NCI-H2196 treated with DMSO at 0.1 percent for 48 hours (cell line): ENCODE measurements at regions not wholly inside any gene's neighbourhood (a gene's known extent, or its start where the extent isn't known, plus 50 kb on each side); places are given as distances from the start of the nearest gene placed in this dataset.

Source experiments
- DNase-seq: peaks from one replicate; lab custom pipeline; 2025; ENCODE audit not compliant: unreplicated experiment; lab: John Stamatoyannopoulos, UW

DNA sequence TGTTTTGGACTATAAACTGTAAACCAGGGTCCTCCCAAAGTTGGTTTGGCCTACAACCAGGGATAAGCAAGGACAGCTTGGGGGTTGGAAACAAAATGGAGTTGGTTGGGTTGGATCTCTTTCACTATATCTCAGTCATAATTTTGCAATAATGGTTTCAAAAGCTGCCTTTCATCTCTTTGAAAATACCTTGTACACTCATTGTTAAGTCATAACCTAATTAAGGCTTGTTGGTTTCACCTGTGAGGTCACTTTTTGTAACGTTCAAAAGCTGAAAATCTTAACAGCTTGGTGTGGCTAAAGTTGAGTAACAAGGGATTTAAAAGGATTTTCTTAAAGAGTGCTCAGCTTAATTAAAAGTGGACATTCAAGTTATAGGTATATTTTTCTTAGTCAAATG, 476.1 kb downstream of the IPMK start:
- DNase-seq, result no peak

DNA sequence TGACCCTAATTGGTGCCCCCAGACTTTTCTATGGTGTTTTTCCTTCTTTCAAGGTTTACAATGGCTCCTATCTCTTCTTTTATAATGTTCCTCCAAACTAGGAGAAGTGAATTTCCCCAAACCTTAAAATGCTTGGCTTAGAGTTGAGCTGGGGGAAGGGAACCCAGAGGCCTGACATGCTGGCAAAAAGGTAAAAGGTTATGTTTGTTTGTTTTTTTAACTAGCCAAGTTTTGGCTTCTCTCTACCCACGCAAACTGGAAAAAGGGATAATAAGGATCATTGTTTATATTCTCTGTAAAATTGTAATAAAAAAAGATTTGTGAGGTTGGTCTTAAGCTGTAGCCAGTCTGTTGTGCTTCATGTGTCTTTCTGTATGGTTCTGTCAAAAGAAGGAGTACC, 477.0 kb downstream of the IPMK start:
- no peak for DNase-seq

DNA sequence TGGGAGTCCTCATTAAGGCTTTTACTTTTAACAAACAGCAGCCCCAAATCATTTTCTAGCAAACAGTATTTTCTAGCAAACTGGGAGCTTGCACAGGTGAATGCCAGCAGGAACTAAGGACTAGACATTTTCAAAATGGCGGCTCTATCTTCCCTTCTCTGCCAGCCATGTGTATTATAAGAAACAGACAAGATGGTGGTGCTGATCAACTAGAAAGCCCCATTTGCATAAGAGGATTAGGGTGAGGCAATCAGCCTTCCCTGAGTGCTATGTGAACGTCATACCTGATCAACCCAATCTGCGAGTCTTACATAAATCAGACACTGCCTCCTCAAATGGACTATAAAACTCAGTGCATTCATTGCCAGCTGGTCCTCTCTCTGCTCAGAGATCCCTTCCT, 479.6 kb downstream of the IPMK start:
- no peak for DNase-seq

DNA sequence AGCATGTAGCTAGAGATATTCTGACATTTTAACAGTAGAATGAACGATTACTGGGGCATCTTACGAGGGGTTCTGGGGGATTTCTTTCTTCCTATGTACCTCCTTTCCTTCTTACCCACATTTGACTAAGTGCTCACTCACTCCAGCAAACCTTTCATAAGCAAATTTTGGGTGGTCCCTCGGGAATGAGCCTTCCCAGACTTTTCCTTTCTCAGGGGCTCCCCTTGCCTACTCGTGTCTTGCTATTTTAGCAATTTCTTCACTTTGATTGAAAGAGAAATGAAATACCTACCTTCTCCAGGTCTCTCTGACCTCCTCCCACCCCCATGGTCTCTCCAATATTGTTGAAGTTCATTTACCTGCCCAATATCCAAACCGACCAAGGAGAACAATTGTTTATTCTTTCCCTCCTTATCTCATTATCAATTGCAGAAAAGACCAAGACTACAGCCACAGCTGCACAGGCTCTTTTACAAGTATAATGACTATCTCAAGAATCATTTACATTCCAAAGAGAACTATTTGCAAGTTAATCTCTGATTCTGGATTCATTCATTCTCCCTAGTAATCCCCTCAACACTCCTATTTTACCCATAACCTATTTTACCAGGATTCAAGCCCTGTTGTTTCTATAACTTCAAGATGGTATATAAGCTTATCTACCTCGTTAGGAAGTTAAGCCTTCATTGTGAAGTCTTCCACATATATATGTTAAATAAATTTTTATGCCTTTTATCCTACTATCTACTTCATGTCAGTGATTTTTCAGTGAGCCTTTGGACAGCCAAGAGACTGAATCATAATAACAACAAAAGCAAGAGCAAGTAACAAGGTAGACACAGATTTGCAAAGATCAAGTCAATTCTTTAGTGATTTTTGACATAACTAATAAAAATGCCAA, 480.6 kb downstream of the IPMK start:
- DNase-seq, result no peak

DNA sequence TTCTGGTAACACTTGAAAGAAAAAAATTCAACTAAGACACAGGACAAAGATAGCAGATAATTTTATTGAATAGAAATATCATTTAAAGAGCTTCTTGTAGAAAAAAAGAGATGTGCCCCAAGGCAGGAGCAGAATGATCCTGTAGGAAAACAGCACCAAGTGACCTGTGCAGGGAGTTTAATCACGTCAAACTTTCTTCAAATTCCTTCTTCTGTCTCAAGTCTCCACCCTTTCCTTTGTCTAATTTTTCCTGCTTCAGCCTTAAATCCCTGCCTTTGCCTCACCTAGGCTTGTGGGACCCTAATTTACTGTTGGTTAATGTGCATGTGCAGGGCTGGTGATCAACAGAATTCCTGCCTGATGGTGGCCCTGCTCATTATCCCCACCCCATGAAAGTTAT, 481.4 kb downstream of the IPMK start:
- DNase-seq, result no peak

DNA sequence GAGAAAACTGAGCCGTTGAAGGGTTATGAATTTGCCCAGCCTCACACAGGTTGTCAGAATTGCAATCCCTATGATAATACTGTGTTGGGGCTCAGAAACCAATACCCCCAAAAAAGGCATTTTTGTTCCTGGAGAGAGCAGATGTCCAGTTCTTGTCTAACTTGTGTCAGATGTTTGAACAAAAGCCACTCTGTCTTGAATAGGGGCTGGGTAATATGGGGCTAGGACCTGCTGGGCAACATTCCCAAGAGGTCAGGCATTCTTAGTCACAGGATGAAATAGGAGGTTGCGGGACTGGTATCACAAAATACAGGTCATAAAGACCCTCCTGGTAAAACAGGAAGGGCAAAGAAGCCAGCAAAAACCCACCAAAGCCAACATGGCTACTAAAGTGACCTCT, 482.1 kb downstream of the IPMK start:
- no peak for DNase-seq

DNA sequence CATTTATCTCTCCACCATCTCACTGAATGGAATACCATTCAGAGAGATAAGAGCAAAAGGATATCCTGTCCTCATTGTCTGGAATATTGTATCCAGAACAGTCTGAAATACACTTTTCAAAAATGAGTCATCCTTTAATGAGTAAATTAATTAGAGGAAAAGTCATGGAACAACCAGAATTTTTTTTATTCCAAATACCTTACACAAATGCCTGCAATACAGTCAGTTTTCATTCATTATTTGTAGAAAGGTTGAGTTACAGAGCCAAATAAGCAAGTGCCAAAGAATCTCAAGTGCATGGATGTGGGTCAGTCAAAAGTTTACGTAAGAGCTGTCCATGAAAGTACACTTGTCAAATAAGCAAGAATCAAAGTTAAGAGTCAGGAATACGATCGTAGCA, 482.6 kb downstream of the IPMK start:
- DNase-seq, result no peak

DNA sequence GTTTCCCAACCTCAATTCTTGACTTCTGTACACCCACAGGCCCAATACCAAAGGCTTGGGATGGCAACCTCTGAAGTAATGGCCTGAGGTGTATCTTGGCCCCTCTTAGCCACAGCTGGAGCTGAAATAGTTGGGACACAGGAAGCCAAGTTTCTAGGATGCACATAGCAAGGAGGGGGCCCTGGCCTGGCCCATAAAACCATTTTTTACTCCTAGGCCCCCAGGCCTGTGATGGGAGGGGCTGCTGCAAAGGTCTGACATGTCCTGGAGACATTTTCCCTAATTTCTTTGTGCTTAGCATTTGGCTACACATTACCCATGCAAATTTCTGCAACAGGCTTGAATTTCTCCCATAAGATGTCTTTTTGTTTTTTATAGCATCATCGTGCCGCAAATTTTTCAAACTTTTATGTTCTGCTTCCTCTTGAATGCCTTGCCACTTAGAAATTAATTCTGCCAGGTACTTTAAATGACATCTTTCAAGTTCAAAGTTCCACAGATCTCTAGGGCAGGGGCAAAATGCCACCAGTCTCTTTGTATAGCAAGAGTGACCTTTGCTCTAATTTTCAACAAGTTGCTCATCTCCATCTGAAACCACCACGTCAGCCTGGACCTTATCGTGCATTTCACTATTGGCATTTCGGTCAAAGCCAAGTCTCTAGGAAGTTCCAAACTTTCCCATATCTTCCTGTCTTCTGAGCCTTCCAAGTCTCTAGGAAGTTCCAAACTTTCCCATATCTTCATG, 490.8 kb downstream of the IPMK start:
- no peak for DNase-seq

DNA sequence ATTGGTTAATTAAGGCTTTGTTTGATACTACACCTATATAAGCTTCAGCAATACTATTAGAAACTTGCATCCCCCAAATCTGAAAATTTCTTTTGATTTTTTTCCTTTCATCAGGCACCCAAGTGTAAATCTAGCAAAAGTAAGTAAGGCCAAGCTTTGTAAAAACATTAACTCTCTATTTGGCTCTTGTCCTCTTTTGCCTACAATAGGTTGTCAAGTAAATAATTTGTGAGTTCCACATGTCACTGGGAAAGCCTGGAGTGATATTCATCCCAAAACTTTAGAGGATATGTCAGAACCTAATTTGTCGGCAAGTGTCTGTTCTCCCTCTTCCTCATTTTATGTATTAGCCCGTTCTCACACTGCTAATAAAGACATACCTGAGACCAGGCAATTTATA, 492.4 kb downstream of the IPMK start:
- DNase-seq, result no peak

DNA sequence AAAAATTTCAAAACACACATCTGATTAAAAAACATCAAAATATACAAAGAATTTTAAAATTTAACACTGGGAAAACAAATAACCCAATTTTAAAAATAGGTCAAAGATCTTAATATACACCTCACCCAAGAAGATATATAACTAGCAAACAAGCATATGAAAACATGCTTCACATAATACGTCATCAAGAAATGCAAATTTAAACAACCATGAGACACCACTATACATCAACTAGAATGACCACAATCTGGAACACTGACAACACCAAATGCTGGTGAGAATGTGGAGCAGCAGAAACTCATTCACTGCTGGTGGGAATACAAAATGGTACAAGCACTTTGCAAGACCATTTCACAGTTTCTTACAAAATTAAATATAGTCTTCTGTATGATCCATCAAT, 498.4 kb downstream of the IPMK start:
- no peak for DNase-seq

DNA sequence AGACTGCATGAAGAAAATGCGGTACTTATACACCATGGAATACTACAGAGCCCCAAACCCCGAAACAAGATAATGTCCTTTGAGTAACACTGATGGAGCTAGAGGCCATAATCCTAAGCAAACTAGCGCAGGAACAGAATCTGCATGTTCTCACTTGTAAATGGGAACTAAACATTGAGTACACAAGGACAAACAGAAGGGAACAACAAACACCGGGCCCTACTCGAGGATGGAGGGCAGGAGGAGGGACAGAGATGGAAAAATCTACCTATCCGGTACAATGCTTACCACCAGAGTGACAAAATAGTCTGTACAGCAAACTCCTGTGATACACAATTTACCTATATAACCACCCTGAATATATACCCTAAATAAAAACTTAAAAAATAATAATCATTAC, 507.9 kb downstream of the IPMK start:
- no peak for DNase-seq

DNA sequence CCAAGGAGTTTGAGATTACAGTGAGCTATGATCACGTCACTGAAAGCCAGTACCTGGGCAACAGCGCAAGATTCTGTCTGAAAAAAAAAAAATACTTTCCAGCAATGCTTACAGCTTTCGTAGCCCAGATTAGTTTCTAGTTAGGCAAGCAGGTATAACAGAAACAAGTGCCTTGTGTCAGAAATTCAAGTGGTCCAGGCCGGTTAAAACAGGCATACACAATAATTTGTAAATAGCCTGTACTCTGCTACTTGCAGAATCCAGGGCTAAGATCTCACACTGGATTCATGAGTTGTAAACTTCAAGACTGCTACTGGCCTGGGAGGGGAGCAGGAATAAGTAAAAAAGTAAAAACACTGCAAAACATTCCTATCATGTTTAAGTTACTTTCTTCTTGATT, 512.9 kb downstream of the IPMK start:
- DNase-seq, result no peak

DNA sequence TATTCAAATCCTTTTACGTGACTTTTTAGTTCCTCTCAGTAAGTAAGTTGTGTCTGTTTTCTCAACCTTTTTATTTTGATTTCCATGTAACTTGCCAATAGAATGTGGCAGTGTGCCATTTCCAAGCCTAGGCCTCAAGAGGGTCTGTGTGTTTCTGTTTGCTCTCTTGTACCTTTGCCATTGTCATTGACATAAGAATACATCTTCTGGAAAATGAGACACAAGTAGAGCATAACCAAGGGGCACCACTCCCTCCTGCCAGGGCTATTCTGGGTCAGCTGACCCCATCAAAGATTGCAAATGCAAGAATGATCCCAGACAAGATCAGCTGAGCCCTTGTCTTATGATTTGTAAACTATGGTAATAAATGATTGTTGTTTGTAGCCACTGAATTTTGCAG, 524.0 kb downstream of the IPMK start:
- DNase-seq, result no peak

DNA sequence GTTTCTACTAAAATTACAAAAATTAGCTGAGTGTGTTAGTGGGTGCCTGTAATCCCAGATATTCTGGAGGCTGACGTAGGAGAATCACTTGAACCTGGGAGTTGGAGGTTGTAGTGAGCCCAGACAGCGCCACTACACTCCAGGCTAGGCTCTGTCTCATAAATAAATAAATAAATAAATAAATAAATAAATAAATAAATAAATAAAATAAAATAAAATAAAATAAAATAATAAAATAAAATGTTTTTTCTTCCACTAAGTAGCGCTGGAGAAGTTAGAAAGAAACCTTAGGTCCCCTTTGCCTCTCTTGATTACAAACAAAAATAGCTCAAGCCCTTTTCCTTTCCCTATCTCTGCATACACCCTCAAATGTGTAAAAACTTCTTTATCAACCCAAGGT, 525.9 kb downstream of the IPMK start:
- DNase-seq, result no peak

DNA sequence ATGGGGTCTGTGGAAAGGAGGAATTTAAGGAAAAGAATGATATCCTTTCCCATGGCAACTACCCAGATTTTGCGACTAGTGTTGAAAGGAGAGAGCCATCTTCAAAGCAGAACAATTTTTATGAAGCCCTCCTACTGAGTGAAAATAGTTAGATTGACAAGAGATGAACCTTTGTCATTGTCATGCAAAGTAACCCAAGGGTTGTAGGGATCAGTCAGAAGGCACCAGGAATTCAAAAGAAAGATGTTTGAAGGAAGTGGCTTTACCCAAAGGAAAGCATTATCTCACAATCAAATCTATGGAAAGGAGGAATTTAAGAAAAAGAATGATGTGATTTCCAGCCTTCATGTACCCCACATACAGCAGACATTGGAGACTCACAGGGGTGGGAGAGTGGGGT, 544.4 kb downstream of the IPMK start:
- no peak for DNase-seq

DNA sequence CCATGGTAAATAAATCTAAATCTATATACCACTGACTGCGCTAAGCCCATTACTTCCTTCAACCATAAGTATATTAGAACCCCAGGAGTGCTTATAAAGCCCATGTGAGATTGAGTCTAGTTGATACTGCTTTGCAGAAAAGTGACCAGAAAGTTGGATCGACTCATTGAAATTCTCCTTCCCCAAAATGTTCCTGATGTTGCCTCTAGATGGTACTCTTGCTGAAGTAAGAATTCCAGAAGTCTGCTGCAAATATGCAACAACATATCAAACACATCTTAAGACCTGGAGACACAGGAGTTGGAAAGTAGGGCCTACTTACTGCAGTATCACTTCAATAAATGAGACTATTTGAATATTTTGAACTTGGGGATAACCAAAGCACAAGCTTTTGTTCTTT, 550.8 kb downstream of the IPMK start:
- no peak for DNase-seq

DNA sequence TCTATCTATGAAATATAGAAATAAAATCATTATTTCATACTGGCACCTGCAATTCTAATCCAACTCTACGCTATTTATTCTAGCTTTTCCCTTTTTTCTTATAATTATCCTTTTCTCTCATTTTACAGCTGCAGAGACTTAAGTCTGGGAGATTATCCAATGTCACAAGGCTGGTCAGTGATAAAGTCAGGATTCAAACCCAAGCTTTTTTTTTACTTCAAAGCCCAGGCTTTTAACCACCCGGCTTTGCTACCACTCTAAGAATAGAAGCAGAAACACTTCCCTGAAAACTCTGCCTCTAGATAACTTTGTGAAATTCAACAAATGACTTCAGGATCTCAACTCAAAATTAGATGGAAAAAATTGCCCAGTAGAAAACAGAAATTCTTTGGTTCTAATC, 552.5 kb downstream of the IPMK start:
- DNase-seq, result no peak

DNA sequence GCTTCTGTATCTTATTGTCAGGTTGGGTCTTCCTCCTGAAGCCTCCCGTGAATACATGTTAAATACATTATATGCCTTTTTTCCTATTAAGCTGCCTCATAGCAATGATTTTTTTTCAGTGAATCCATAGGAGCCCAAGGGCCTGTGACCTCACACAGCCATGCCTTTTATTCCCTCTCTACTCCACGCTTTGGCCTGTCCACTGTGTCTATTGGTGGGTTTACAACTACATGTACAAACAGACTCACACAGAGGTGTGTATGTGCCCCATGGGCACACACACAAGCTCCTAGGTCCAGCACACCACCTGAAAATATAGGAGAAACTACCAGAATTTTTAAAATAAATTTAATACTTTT, 560.4 kb downstream of the IPMK start:
- DNase-seq, result no peak

DNA sequence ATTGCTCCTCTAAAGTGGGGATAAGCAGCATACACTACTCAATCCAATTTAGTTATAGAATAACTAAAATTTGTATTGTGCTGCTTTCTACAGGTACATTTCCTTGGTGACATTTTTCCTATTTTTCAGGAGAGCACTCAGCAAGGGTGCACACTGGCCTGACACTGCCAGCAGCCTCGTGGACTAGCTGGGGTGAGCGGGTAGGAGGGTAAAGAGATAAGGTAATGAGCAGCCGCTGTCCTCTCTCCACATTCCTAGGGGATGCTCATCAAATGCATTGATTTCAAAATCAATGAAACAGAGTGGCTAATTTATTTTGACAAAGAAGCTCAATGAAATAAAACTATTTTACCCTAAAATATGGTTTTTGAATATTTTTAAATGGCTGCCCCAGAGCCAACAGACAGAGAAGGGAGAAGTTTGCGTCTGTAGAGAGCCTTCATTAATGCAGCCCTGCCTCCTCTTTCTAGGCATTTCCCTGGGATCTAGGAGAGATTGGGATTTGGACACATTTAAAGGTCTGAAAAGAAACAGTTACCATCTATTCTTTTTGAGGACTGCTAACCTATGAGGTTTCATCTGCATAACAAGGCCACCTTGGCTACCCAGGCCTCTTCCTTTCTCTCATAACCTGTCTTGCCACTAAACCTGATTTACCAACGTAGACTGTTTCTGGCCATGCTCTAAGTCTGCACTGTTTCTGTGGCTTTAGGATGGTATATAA, 561.0 kb downstream of the IPMK start:
- DNase-seq, result no peak

DNA sequence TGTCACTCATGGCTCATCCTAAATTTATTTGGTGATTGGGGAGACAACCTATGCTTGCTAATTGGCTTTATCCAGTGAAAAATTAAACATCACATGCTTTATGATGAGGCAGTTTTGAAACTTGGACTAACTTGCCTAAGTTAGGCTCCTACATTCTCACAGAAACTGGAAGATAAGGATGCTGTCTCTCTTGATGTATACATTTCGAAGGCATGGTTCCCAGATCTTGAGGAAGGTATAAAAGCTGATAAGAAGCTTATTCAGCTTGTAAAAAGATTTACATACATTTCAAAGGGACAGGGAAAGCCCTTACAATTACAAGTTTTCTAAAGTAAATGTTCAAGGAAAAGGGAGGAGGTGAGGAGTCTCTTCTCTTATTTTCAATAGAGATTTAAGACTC, 561.7 kb downstream of the IPMK start:
- no peak for DNase-seq

DNA sequence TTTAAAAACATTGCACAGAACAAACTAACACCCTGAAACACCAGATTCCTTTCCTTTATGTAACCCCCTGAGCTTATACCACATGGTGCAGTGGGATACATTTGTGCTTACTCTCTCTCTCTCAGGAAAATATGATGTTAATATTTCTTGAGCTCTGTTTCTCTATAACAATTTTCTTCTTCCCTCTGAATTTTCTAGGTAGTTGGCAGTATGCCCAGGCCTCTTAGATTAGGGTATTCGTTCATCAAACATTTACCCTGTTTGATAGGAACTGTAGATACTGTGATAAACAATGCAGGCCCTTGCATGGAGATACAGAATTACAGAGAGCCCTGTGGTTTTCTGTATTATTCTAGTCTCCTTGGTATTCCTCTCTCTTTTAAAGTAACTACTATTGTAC, 567.8 kb downstream of the IPMK start:
- no peak for DNase-seq

DNA sequence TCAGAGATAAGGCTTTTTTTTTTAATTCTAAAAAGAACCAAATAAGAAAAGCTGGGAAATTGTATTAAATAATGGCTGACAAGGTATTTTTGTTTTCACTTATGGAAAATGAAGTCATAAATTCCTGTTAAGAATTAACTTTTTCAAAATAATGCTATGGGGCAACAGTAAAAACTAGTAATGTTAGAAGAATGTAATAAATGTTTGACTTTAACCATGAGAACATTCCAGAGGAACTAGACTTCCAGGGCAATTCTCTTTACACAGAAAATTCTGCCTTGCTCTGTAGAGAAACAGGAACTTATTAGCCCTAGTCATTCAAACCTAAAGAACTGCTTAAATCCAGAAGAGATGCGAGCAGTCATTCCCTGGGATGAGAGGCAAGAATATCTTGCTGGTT, 571.1 kb downstream of the IPMK start:
- DNase-seq, result no peak
